ENCODE measurements at regions not wholly inside any gene's neighbourhood (a gene's known extent, or its start where the extent isn't known, plus 50 kb on each side); places are given as distances from the start of the nearest gene placed in this dataset.

DNA sequence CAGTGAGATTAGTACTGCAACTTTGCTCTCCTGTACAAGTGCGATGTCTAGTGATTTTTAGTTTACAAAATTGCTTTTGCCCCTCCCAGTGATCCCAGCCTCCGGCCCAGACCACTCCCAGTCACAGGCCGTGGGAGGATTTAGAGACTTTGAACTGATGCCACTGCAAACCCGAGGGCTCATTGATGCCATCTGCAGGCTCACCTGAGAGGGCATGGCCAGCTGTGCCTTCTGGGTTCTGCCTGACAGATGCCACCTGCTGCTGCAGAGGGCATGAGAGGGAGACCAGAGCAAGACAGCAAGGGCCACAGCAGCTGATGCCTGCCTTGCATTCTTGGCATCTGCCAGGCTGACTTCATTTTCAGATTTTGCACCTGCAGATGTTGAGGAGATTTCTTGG is 593.8 kb downstream of the CDK5RAP2 start:
- no peak for DNase-seq

DNA sequence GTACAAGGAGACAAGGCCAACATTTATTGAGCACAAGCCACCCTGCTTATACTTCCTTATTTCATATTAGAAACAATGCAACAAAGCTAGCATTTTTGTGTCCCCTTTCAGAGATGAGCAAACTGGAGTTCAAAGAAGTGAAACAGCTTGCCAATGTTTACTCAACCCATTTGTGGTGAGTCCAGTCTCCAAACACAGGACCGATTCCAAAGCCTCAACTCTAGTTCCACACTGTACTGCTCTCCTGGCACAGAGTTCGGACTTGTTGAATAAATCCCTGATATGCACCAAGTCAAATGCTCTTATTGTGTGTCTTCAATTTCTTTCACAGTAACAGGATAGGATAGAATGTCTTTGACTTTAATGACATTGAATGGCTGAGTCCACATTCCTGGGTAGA is 604.8 kb upstream of the BRINP1 start:
- no peak for DNase-seq

DNA sequence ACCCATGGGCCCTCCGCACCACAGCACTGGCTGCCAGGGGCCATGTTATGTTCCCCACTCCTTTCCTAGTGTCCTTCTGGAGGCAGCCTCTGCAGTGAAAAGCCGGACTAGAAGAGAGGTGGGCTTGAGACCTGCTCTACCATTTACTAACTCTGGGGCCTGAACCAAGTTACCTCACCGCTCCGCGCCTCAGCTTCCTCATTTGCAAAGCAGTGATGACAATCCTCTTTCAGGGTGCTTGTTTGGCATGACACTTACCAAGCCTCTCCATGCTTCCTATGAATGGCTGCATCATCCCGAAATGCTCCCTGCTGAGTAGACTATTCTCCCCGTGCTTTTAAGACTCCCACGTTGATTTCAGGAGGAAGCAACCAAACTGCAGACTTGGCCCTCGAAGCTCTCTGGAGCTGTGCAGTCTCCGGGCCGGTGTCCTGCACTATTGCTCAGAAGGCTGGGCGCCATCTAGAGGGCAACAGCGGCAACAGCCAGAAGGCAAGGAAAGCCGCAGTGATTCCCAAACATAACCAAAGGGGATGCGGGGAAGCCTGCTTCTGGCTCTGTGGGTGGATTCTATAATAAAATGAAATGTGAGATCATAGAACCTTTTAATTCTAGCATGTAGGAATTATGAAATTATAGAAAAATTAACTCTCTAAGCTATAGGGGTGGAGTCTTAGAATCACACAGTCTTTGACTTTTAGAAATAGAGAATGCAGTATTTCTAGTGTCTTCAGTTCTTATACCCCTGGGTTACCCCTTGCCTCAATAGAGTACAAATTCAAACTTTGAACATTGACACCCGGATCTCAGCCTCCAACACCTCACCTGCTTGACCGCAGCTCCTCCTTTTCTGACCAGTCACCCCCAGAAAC is 599.8 kb upstream of the BRINP1 start:
- DNase-seq, result peak; percentile 22 to 27

DNA sequence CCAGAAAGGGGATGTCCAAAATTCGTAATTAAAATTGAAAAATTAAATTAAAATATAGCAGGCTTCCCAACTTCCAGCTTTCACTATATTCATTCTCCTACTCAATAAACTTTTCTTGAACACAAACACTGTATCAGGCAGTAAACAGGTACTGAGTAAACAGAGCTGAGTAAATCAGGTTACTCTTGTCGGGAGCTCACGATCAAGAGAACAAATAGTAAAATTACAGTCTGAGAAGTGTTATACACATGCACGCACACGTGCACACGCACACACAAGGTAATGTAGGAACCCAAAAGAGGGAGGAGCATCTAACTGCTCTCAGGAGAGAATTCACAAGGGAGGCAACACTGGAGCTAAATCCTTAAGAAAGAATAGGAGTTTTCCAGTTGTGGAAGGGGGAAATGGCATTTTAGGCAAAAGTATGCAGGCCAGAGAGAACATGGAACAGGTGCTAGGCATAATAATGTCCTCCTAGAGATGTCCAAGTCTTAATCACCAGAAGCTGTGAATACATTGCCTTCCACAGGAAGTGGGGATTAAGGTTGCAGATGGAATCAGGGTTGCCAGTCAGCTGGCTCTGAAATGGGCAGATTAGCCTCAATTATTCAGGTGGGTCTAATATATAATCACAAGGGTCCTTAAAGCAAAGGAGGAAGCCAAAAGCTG is 598.8 kb upstream of the BRINP1 start:
- no peak for DNase-seq

DNA sequence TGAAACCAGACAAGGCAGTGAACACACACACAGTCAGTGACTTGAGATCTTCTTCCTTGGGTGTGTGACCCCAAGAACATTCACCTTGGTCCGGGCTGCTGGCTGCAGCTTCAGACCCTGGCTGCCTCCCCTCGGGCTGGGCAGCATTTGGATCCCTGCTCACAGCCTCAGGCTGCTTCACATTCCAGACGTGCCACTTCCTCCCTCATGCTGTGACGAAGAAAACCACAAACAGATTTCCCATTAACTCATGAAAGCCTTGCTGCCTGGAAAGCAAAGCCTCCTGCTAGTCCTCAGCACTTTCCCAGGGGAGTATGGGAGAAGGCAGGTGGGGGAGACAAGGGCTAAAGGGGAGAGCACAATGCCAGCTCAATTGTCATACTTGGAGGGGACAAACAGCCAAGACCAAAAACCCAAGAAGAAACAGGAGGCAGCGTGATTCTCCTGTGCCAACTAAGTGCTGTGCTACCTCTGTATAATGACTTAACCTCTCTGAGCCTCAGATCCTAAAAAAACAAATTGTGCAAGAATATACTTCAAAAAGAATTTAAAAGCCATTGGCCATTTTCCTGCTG is 594.6 kb upstream of the BRINP1 start:
- DNase-seq, result no peak

DNA sequence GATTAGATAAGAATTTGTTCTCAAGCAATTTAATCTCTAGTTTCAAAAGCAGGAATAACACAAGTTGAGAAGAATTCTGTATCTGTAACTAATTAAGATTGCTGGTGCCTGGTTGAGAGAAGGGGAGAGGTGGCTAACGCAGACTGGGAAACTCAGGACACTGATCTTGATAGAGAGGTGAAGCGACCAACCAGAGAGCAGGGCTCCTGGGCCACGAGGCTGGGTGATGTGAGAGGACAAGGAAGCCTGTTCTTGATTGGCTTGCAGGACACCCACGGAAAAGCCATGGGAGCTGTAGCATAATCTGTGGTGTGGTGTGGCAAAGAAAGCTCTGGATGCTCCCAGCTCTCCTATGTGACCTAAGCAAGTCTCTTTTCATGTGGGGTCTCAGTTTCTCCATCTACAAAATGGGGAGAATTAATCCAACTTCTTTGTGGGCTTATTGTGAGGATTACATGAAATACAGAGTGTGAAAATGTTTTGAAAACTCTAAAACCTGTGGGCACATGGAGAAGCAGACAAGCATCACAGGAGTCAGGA is 594.1 kb upstream of the BRINP1 start:
- no peak for DNase-seq

DNA sequence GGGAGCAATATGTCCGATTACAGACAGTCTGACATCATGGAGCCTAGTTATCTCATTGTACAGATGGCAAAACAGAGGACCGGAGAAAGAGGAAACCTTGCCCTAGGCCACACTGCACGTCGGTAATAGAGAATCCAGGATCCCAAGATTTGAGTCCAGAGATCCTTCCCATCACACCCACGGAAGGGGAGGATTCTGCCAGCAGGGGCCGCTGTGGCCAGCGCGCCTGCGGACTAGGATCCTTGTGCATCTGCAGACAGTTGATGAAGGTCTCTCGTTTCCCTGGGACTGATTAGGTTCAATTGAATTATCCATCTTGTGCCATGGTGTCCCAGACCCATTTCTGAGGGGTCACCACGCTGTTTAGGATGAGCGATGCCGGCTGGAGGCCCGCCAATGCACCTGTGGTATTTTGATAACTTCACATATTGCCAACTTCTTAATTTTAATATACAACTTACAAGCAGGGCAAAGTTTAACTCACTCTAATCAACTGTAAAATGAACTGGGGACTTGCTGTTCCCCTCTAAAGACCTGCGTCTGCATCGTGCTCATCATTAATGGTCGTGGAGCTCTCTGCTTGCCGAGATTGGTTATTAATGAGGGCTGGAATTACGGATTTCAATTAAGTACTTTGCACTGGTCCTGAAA is 592.7 kb upstream of the BRINP1 start:
- DNase-seq, result no peak

DNA sequence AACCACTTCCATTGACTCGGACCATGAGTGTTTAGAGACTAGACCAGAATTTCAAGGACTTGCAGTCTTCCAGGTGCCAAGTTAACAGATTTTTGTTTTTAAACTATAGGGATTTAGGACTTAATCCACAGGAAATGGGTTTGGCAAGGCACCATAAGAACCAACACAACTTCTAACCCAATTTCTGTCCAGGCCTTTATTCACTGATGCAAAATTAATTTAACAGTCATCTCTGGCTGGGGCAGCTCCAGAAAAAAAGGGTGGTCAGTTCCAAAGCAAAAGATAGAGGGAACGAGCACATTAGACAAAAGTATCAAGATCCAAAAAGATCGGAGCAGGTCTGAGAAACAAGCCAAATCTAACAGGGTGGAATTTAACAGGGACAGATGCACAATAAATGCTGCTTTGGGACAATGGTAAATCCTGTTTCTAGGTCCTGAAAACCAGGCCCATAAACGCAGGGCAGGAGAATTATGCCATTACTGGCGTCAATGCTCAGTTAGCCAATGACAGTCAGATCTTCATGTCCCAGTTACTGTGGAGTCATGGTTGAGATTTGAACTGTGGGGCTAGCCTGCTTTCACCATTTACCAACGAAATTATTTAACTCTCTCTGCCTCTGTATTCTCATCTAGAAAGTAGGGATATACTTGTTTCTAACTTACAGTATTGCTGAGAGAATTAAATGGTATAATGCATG is 590.8 kb upstream of the BRINP1 start:
- DNase-seq, result no peak

DNA sequence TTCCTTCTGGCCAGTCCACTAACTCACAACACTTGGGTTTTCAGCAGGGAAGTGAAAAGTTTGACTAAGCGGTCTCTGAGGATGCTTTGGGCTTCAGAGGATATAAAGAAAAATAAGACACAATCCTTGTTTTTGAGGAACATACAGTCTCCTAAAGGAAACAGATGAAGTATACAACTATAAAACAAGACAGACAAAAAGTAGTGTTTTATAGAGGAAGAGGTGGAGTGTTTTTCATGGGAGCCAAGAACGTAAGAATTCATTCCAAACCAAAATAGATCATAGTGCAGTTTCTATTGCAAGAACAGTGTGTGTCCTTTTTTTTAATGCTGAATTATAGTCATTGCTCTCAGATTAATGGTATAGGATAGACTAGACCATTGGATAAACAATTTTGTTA is 586.9 kb upstream of the BRINP1 start:
- no peak for DNase-seq

DNA sequence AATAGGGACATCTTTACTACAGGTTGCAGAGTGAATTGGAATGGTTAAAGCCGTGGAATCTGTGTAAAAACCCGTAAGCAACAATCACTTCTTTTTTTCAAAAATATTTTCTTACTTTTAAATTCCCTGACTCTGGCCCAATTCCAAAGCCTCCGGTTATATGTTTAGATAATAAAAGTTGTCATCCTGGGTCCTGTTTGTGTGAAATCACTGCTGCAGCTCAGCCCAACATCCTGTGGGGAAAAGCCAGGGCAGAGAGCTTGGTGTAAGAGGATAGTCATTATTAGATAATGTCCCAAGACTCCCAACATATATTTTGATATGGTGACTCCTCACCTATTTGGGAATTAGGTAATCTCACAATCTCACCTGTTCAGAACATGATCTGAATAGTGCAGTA is 586.0 kb upstream of the BRINP1 start:
- no peak for DNase-seq

DNA sequence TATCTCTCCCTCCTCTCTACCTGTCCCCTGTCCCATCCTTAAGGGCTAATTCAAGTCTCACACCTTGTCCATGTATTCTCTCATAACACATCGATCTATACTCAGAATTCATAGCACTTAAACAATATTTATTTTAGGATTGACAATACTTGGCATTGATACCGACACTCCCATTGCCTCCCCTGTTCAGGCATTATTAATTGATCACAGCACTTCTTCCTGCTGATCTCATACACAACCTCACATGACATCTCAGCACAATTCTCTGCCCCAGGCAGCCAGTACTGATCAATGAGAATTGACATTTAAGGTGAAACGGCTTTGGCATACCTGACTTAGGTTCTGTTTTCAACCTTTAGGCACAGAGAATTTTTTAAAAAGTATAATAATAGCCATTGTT is 582.4 kb upstream of the BRINP1 start:
- no peak for DNase-seq

DNA sequence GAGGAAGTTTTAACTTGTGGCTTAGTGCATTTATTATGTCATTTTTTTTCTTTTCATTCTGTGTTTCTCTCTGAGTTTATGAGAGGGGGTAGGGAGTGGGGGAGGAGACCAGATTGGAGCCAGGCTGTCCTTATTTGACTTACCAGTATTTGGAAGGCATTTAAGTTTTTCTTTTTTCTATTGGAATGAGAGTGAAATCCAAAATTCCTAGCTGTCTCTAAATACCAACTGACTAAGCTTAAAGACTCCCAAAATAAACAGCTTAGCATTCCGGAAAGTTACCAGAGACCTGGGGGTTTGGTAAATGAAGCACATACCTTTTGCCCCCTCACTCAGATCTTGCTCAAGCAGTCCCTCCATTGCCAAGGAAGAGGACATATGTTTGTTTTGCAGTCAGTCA is 581.9 kb upstream of the BRINP1 start:
- no peak for DNase-seq

DNA sequence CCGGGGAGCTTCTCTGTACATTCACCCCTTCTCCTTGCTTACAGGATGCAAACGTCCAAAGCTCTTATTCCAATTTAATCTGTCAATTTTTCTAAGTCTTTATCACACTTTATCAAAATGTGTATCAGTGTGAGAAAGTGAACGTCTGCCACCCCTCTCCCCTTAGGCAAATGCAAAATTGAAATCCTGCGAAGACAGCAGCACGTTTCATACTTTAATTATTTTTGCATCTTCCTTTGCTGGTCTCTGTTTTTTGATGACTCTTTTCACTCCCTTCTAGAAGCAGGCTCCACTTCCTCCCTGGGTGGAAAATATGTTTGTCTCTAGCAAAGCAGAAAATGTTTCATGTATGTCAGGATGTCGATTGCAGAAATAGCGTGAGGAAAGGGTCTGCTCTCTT is 576.5 kb upstream of the BRINP1 start:
- no peak for DNase-seq

DNA sequence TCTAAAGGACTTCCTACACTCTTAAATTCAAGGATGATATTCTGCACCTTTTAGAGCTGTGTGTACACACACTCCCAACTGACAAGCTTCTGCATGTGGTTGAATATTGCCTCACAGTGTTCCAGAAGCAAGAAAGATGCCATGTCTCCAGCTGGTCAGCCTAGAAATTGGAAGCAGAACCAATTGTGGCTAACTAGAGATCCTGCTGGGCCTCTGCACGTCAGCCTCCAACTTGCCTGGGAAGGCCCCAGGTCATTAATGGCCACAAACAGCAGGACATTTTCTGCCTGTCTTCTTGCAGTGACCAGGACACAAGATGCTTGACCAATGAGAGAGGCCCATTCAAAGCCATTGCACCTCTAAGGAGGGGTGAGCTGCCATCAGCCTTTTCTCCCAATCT is 571.9 kb upstream of the BRINP1 start:
- no peak for DNase-seq

DNA sequence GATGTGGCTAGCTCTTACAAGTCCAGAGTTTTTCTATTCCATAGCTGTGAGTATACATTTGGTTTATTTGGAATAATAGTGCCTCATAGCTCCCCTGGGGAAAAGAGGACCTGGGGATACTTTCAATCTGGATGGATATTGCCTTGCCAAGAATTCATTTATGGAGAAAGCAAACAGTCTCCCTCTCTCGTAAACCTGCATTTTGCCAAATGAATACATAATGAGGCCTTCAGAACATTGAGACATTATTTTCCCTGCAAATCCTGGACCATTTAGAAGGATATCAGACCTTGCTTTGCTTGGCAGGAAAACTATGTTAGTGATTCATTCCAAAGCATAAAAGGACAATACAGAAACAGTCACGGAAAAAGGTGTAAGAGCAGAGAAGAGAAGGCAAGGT is 569.6 kb upstream of the BRINP1 start:
- no peak for DNase-seq

DNA sequence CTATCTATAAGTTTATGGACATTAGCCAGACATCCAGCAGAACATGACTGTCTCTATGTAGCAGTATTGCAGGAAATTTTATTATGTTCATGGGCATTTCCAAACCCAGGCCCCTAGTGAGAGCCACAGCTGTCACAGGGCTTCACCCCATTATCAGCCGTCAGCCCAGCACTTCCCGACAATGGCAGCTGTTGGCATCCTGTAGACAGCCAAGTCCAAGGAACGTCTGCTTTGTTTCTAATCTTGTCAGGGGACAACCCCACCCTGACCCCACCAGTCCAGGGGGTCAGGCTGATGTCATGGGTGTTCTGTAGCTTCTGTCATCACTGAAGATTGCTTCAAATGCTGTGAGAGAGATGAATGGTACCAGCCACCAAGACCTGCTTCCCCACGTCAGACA is 565.3 kb upstream of the BRINP1 start:
- no peak for DNase-seq

DNA sequence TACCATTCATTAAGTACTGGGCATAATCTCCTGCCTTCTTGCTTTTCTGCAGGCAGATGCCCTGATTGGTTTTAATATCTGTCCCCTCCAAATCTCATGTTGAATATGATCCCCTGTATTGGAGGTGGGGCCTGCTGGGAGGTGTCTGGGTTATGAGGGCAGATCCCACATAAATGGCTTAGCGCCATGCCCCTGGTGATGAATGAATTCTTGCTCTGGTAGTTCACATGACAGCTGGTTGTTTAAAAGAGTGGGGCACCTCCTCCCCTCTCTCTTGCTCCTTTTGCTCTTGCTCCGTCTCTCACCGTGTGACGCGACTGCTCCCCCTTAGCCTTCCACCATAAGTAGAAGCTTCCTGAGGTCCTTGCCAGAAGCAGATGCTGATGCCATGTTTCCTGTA is 564.0 kb upstream of the BRINP1 start:
- DNase-seq, result no peak

DNA sequence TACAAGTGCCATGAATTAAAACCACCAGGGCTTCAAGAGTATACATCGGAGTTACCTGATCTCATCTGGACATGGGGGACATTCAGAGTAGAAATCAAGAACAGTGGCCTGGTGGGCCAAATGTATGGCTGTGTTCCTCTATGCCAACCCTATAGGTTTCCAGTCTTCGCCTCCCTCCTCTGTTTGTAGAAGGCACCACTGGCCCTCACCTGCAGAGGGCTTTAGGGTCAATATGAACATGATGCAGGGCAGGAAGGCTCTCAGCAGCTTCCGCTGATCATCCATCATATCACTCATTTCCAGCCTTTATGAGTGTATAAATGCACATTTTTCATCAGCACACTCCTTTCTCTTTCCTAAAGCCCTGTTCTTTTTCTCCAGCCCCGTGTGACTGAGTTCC is 555.5 kb upstream of the BRINP1 start:
- no peak for DNase-seq

DNA sequence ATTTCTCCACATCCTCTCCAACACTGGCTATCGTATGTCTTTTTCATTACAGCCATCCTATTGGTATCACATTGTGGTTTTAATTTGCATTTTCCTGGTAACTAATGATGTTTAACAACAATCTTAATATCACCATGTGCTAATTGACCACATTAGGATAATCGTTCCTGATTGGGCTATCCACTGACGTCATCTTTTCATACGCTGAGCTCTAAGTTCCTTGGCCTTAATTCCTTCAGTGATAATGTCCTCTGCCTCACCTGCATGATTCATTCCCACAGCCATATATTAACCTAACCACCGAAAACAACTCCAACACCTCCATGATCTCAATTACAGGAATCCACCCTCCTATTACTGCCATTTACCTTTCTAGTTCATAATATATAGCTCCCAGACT is 547.9 kb upstream of the BRINP1 start:
- no peak for DNase-seq

DNA sequence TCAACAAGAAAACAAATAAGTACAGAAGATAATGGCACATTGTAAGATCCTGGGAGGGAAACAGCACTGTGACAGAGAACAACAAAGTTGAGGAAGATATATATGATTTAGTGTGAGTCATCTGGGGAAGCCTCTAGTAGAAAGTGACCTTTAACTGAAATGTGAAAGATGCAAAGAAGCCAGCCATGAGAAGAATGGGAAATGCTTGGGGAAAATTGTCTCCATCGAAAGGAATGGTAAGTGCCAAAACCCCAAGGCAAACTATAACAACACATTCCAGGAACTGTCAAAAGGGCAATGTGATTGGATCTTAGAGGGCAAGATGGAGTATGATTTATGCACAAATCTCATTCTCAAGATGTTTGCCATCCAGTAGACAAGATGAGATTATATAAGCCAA is 537.8 kb upstream of the BRINP1 start:
- DNase-seq, result no peak

DNA sequence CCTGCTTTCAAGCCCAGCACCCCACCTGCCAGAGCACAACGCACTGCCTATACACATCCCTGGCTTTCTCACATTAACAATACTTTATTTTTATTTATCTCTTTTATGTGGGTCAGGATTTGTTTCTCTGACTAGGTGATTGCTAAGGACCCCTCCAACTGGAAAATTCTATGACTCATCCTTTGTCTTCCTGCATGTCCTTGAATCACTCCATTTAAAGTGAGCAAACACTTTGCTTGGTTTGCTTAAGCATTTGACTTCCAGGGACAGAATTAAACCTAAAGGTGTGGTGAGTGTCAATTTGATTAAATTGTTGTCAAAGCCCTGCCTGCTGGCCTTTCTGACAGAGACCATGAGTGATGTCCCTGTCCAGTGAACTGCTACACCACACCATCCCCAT is 536.5 kb upstream of the BRINP1 start:
- DNase-seq, result no peak

DNA sequence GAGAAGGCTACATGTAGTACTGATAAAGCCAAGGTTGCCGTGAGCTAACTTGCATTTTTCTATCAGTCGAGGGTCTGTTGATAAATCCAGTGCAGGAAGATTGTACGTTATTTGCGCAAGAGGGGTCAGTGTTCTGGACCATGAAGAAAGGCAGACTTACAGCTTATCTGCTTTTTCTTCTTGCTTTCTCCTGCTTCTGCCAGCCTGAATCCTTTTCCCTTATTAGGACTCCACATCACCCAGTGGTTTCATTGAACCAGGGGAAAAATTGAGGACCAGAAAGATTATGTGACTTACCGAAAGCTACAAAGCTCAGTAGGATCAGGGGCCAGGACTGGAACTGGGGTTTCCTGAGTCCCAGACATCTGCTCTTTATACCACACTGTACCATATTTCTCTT is 534.6 kb upstream of the BRINP1 start:
- no peak for DNase-seq

DNA sequence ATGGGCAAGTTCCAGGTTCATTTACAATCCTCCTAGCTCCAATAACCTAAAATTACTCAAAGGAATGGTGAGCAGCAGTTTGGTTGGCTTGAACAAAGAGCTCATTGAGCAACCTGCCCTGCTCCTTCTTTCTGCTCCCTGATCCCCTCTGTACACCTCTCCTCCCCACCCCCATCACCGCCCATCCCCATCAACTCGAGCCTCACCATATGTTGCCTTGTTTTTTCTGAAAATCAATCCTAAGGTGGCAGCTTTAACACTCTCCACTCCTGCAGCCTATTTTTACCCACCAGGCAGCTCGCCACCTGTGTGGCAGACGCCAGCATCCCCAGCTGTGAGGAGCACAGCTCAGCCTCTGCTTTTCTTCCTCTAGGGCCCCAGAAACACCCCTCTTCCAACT is 533.4 kb upstream of the BRINP1 start:
- DNase-seq, result no peak

Data from CD4-positive, alpha-beta T cell treated with Interleukin-1 beta for 1 hour (primary cell).